Neural cell (in vitro differentiated cells): ENCODE measurements at regions not wholly inside any gene's neighbourhood (a gene's known extent, or its start where the extent isn't known, plus 50 kb on each side); places are given as distances from the start of the nearest gene placed in this dataset.

Experiments
- H2AFZ ChIP-seq: fragments of 200-600, 300-800 bp; sonication (generic), shearing (Covaris generic); 2 replicates; pipeline ENCODE4 v1.6.0; 2014; ENCODE audit warnings: low read depth, mild to moderate bottlenecking, antibody characterized with exemption, low read length, moderate library complexity
- H3F3A ChIP-seq: fragments of 200-600 bp; shearing (Covaris generic); 2 replicates; pipeline ENCODE4 v1.6.1; 2016; ENCODE audit warnings: mild to moderate bottlenecking, moderate library complexity, mixed read lengths, antibody characterized with exemption, low read length; ENCODE audit not compliant: insufficient read depth, poor library complexity, severe bottlenecking
- H3K27ac ChIP-seq: fragments of 200-600, 300-800 bp; sonication (generic), shearing (Covaris generic); 2 replicates; pipeline ENCODE4 v1.5.1; 2014; ENCODE audit warnings: mild to moderate bottlenecking, low read length, moderate library complexity
- H3K27me3 ChIP-seq: fragments of 300-800, 200-600 bp; sonication (generic), shearing (Covaris generic); 2 replicates; pipeline ENCODE4 v1.6.0; 2014; ENCODE audit warnings: mild to moderate bottlenecking, low read depth, low read length, moderate library complexity; ENCODE audit not compliant: insufficient read depth
- H3K36me3 ChIP-seq: fragments of 300-800, 200-600 bp; sonication (generic), shearing (Covaris generic); 2 replicates; pipeline ENCODE4 v1.5.1; 2014; ENCODE audit warnings: mild to moderate bottlenecking, antibody characterized with exemption, low read length, moderate library complexity; ENCODE audit not compliant: insufficient read depth
- H3K4me2 ChIP-seq: fragments of 300-800, 200-600 bp; sonication (generic), shearing (Covaris generic); 2 replicates; pipeline ENCODE4 v1.6.0; 2014; ENCODE audit warnings: mild to moderate bottlenecking, low read length
- H3K4me3 ChIP-seq: fragments of 300-800, 200-600 bp; sonication (generic), shearing (Covaris generic); 2 replicates; pipeline ENCODE4 v1.5.1; 2014; ENCODE audit warnings: mild to moderate bottlenecking, low read length, moderate library complexity
- H3K79me2 ChIP-seq: fragments of 200-600 bp; shearing (Covaris generic); replicated peaks from 2 replicates; pipeline ENCODE4 v1.6.0; 2014; ENCODE audit warnings: mild to moderate bottlenecking, low read length, moderate library complexity; ENCODE audit not compliant: insufficient read depth
- H3K9ac ChIP-seq: fragments of 300-800, 200-600 bp; sonication (generic), shearing (Covaris generic); 2 replicates; pipeline ENCODE4 v1.6.1; 2016; ENCODE audit warnings: mild to moderate bottlenecking, low read length, mixed read lengths
- H3K9me2 ChIP-seq: fragments of 200-600 bp; shearing (Covaris generic); 2 replicates; pipeline ENCODE4 v1.6.1; 2016; ENCODE audit warnings: mild to moderate bottlenecking, low read length, mixed read lengths; ENCODE audit not compliant: insufficient read depth
- H3K9me3 ChIP-seq: fragments of 200-600, 300-800 bp; sonication (generic), shearing (Covaris generic); 2 replicates; pipeline ENCODE4 v1.6.1; 2016; ENCODE audit warnings: mild to moderate bottlenecking, mixed run types, low read length, moderate library complexity, mixed read lengths
- H4K20me1 ChIP-seq: fragments of 200-600 bp; shearing (Covaris generic); 2 replicates; pipeline ENCODE4 v1.6.1; 2016; ENCODE audit warnings: mild to moderate bottlenecking, mixed run types; ENCODE audit not compliant: insufficient read depth
- CTCF ChIP-seq: fragments of 450-650 bp; IDR thresholded peaks from 2 replicates; pipeline ENCODE4 v1.5.1; 2014; ENCODE audit warnings: antibody characterized with exemption, mild to moderate bottlenecking, moderate library complexity; ENCODE audit not compliant: poor library complexity, severe bottlenecking
- EP300 ChIP-seq: fragments of 450-650 bp; conservative IDR thresholded peaks from 2 replicates; pipeline ENCODE4 v1.6.1; 2014; ENCODE audit warnings: antibody characterized with exemption, mild to moderate bottlenecking, moderate library complexity; ENCODE audit not compliant: poor library complexity, severe bottlenecking
- EZH2 ChIP-seq: fragments of 200-600, 300-800 bp; shearing (Covaris generic), sonication (generic); IDR thresholded peaks from 2 replicates; pipeline ENCODE4 v1.6.1; 2014; ENCODE audit warnings: antibody characterized with exemption, low read length, borderline replicate concordance, mild to moderate bottlenecking; ENCODE audit not compliant: insufficient read depth, poor library complexity, severe bottlenecking
- MXI1 ChIP-seq: fragments of 450-650 bp; conservative IDR thresholded peaks from 2 replicates; pipeline ENCODE4 v1.6.1; 2014; ENCODE audit warnings: antibody characterized with exemption, mild to moderate bottlenecking; ENCODE audit not compliant: poor library complexity, severe bottlenecking
- POLR2AphosphoS5 ChIP-seq: IDR thresholded peaks from 2 replicates; pipeline ENCODE4 v1.6.1; 2012
- RAD21 ChIP-seq: fragments of 450-650 bp; conservative IDR thresholded peaks from 2 replicates; pipeline ENCODE4 v1.6.1; 2014; ENCODE audit warnings: antibody characterized with exemption, mild to moderate bottlenecking, moderate library complexity
- REST ChIP-seq: IDR thresholded peaks from 2 replicates; pipeline ENCODE4 v1.6.1; 2012; ENCODE audit warnings: borderline replicate concordance
- SMC3 ChIP-seq: fragments of 450-650 bp; conservative IDR thresholded peaks from 2 replicates; pipeline ENCODE4 v1.6.1; 2014; ENCODE audit warnings: antibody characterized with exemption, mild to moderate bottlenecking, moderate library complexity; ENCODE audit not compliant: poor library complexity
- TAF1 ChIP-seq: IDR thresholded peaks from 2 replicates; pipeline ENCODE4 v1.6.1; 2012; ENCODE audit warnings: low read depth

GRCh38 chr9:29799227-29799626 lies 2225.9 kb upstream of the C9orf72 start:
- H3F3A ChIP-seq = no peaks in the 10 kb centered on the region
- no peak for TF ChIP-seq EZH2
- no peak for TF ChIP-seq POLR2AphosphoS5
- TF ChIP-seq SMC3 = no peak
- TF ChIP-seq TAF1 = no peak
- TF ChIP-seq EP300 = no peak
- no peak for TF ChIP-seq MXI1
- TF ChIP-seq RAD21 = no peak
- no peak for TF ChIP-seq REST
- no peak for TF ChIP-seq CTCF
- H3K27ac ChIP-seq = no peak overlapping the region
- H4K20me1 ChIP-seq = no peaks in the 10 kb centered on the region
- H3K9me2 ChIP-seq = no peaks in the 10 kb centered on the region
- H3K4me3 ChIP-seq = no peak overlapping the region
- H3K4me2 ChIP-seq = no peak overlapping the region
- H3K9me3 ChIP-seq = no peaks in the 10 kb centered on the region
- H3K36me3 ChIP-seq = no peaks in the 10 kb centered on the region
- H3K27me3 ChIP-seq = no peaks in the 10 kb centered on the region
- no peak overlapping the region for H2AFZ ChIP-seq
- no peaks in the 10 kb centered on the region for H3K79me2 ChIP-seq
- H3K9ac ChIP-seq = no peak overlapping the region

GRCh38 chr9:29800821-29801220 lies 2227.5 kb upstream of the C9orf72 start:
- no peaks in the 10 kb centered on the region for H3K9me3 ChIP-seq
- no peak for TF ChIP-seq CTCF
- TF ChIP-seq EP300 = no peak
- no peak for TF ChIP-seq MXI1
- no peak for TF ChIP-seq TAF1
- TF ChIP-seq POLR2AphosphoS5 = no peak
- no peak for TF ChIP-seq REST
- no peak for TF ChIP-seq RAD21
- no peaks in the 10 kb centered on the region for H3K27me3 ChIP-seq

More at GRCh38 chr9:29800821-29801220, 2227.5 kb upstream of the C9orf72 start:
- Histone ChIP-seq H3K4me3 (no peak overlapping the region), H3K9me2 (no peaks in the 10 kb centered on the region), H3K27ac (no peak overlapping the region), H3K36me3 (no peaks in the 10 kb centered on the region), H2AFZ (no peak overlapping the region), H3K9ac (no peak overlapping the region), H4K20me1 (no peaks in the 10 kb centered on the region), H3K79me2 (no peaks in the 10 kb centered on the region), H3F3A (no peaks in the 10 kb centered on the region), H3K4me2 (no peak overlapping the region)
